ENCODE measurements at regions not wholly inside any gene's neighbourhood (a gene's known extent, or its start where the extent isn't known, plus 50 kb on each side); places are given as distances from the start of the nearest gene placed in this dataset.

- no peaks in the 10 kb centered on the region for H3K36me3 ChIP-seq
- WGBS (ENCODE audit: insufficient coverage, low coverage, low lambda C conversion rate, missing lambda C conversion rate) = 36% methylated on average over 2 of the region's 2 CpGs
- H3K4me1 ChIP-seq = no peaks in the 10 kb centered on the region
- DNase-seq = no peak
- no peak overlapping the region for H3K27ac ChIP-seq
- H3K9me3 ChIP-seq = no peaks in the 10 kb centered on the region
- TF ChIP-seq POLR2A (IDR thresholded peaks at IDR 0.05) = no peak
- TF ChIP-seq, protein P1, sequence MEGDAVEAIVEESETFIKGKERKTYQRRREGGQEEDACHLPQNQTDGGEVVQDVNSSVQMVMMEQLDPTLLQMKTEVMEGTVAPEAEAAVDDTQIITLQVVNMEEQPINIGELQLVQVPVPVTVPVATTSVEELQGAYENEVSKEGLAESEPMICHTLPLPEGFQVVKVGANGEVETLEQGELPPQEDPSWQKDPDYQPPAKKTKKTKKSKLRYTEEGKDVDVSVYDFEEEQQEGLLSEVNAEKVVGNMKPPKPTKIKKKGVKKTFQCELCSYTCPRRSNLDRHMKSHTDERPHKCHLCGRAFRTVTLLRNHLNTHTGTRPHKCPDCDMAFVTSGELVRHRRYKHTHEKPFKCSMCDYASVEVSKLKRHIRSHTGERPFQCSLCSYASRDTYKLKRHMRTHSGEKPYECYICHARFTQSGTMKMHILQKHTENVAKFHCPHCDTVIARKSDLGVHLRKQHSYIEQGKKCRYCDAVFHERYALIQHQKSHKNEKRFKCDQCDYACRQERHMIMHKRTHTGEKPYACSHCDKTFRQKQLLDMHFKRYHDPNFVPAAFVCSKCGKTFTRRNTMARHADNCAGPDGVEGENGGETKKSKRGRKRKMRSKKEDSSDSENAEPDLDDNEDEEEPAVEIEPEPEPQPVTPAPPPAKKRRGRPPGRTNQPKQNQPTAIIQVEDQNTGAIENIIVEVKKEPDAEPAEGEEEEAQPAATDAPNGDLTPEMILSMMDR (IDR thresholded peaks at IDR 0.05) = no peak
- no peak for ATAC-seq
- H3K27me3 ChIP-seq = no peaks in the 10 kb centered on the region
- no peak overlapping the region for H3K4me3 ChIP-seq
- intact Hi-C loops (cut with DNase I) = no loop called here
These were observed 422.9 kb downstream of the SETD4 start for GRCh38 chr21:35637431-35637830.

DNA sequence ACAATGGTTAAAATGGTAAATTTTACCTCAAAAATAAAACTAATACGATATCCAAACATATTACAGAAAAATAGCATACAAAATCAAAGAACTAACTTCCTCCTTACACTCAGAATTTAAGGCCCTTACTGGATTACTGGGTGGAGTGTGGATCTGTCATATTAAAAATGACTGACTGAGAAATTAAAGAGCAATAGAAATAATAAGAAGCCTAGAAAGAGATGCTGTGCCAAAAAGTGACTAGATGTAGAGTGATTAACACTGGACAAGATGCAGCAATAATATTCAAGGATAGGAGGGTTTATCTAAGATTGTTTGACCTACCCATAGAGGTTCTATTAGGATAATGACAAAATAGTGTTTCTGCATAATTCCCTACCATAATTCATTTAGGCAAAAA is 424.3 kb downstream of the SETD4 start:
- intact Hi-C loops (cut with DNase I) = no loop called here
- H3K27ac ChIP-seq = no peak overlapping the region
- no peaks in the 10 kb centered on the region for H3K27me3 ChIP-seq
- ATAC-seq (no peak), DNase-seq (no peak)
- no peaks in the 10 kb centered on the region for H3K36me3 ChIP-seq
- H3K4me3 ChIP-seq = no peak overlapping the region
- WGBS (ENCODE audit: insufficient coverage, low coverage, low lambda C conversion rate, missing lambda C conversion rate) = 62% methylated on average over 1 of the region's 1 CpG
- no peaks in the 10 kb centered on the region for H3K4me1 ChIP-seq
- H3K9me3 ChIP-seq = no peaks in the 10 kb centered on the region
- no peak for TF ChIP-seq POLR2A (IDR thresholded peaks at IDR 0.05)
- TF ChIP-seq, protein P1 (IDR thresholded peaks at IDR 0.05) = no peak

- WGBS (ENCODE audit: insufficient coverage, low coverage, low lambda C conversion rate, missing lambda C conversion rate) = 87% methylated on average over 2 of the region's 2 CpGs
- no peak for DNase-seq
- Histone ChIP-seq H3K4me1 (no peaks in the 10 kb centered on the region), H3K36me3 (no peaks in the 10 kb centered on the region), H3K27me3 (no peaks in the 10 kb centered on the region), H3K9me3 (no peaks in the 10 kb centered on the region), H3K4me3 (no peak overlapping the region), H3K27ac (no peak overlapping the region)
- intact Hi-C loops (cut with DNase I) = no loop called here
- TF ChIP-seq, protein P1 (IDR thresholded peaks at IDR 0.05) = no peak
- no peak for TF ChIP-seq POLR2A (IDR thresholded peaks at IDR 0.05)
- no peak for ATAC-seq
These were observed 425.1 kb downstream of the SETD4 start for GRCh38 chr21:35635261-35635660.

GRCh38 chr21:35633501-35633900 is 426.8 kb downstream of the SETD4 start:
- Histone ChIP-seq H3K9me3 (no peaks in the 10 kb centered on the region), H3K27me3 (peaks cover 0 to 4% of the 10 kb centered on the region in 2 donors), H3K4me3 (no peak overlapping the region), H3K4me1 (no peaks in the 10 kb centered on the region), H3K27ac (no peak overlapping the region), H3K36me3 (no peaks in the 10 kb centered on the region)
- TF ChIP-seq POLR2A (IDR thresholded peaks at IDR 0.05) = no peak
- TF ChIP-seq, protein P1 (IDR thresholded peaks at IDR 0.05) = no peak
- 22% methylated on average over 9 of the region's 9 CpGs for WGBS (ENCODE audit: insufficient coverage, low coverage, low lambda C conversion rate, missing lambda C conversion rate)
- no peak for DNase-seq
- ATAC-seq = peak in 1 of 4 donors; percentile 33
- intact Hi-C loops (cut with DNase I) = no loop called here

GRCh38 chr21:35632711-35633110 is 427.6 kb downstream of the SETD4 start:
- Histone ChIP-seq H3K4me1 (no peaks in the 10 kb centered on the region), H3K27ac (no peak overlapping the region), H3K27me3 (peaks cover 0 to 4% of the 10 kb centered on the region in 2 donors), H3K4me3 (no peak overlapping the region), H3K9me3 (no peaks in the 10 kb centered on the region), H3K36me3 (no peaks in the 10 kb centered on the region)
- intact Hi-C loops (cut with DNase I) = no loop called here
- 86% methylated on average over 1 of the region's 5 CpGs for WGBS (ENCODE audit: insufficient coverage, low coverage, low lambda C conversion rate, missing lambda C conversion rate)
- ATAC-seq = no peak
- TF ChIP-seq, protein P1 (IDR thresholded peaks at IDR 0.05) = no peak
- no peak for TF ChIP-seq POLR2A (IDR thresholded peaks at IDR 0.05)
- no peak for DNase-seq
